ENCODE measurements at regions not wholly inside any gene's neighbourhood (a gene's known extent, or its start where the extent isn't known, plus 50 kb on each side); places are given as distances from the start of the nearest gene placed in this dataset.

DNA sequence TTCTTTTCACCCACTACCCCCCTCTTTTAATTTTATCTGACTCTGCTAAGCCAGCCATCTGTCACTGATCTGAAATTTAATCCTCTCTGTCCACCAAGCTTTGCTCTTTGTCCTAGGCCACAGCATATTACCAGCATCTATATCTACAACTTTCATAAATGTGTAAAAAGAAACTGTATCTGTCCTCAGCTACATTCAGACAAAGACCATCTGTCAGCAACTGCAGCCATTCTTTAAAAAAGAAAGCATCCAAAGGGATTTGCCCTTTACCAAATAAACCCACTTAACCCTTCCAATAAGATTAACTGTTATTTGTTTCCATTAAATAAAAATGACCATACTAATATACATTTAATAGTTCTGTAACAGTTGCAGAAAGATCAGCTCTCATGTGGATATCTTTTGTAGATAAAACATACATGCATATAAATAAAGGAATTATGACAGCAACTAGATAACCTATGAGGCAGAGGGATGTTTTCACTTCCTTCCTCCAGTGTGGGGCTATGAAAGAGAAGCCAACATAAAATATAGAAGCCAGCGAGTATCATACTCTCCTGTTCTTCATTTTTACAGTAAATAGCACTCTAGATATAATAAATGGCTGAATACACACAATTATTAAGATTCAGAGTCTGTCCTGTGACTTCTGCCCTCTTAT is 602.5 kb upstream of the SALL1 start:
- no peak for DNase-seq (ENCODE audit: low spot score)
- TF ChIP-seq, protein P1, sequence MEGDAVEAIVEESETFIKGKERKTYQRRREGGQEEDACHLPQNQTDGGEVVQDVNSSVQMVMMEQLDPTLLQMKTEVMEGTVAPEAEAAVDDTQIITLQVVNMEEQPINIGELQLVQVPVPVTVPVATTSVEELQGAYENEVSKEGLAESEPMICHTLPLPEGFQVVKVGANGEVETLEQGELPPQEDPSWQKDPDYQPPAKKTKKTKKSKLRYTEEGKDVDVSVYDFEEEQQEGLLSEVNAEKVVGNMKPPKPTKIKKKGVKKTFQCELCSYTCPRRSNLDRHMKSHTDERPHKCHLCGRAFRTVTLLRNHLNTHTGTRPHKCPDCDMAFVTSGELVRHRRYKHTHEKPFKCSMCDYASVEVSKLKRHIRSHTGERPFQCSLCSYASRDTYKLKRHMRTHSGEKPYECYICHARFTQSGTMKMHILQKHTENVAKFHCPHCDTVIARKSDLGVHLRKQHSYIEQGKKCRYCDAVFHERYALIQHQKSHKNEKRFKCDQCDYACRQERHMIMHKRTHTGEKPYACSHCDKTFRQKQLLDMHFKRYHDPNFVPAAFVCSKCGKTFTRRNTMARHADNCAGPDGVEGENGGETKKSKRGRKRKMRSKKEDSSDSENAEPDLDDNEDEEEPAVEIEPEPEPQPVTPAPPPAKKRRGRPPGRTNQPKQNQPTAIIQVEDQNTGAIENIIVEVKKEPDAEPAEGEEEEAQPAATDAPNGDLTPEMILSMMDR (IDR thresholded peaks at IDR 0.05; ENCODE audit: poor library complexity), result no peak
- no peak for TF ChIP-seq EZH2 (IDR thresholded peaks at IDR 0.05; ENCODE audit: borderline replicate concordance)
- TF ChIP-seq EZH2phosphoT487 (IDR thresholded peaks at IDR 0.05; ENCODE audit: low read depth, severe bottlenecking, unreplicated experiment), result no peak
- Histone ChIP-seq H3K27me3 (peaks cover 68% of the 10 kb centered on the region), H3K9me3 (ENCODE audit: low read depth) (no peaks in the 10 kb centered on the region), H3K4me1 (ENCODE audit: insufficient read depth) (no peaks in the 10 kb centered on the region), H4K20me1 (ENCODE audit: insufficient read depth, poor library complexity, severe bottlenecking) (no peaks in the 10 kb centered on the region), H2AFZ (no peak overlapping the region), H3K9me2 (replicated peaks; ENCODE audit: insufficient read depth) (no peaks in the 10 kb centered on the region), H3K36me3 (replicated peaks; ENCODE audit: insufficient read depth, low read depth) (no peaks in the 10 kb centered on the region), H3K4me2 (no peak overlapping the region), H3K4me3 (no peak overlapping the region), H3K27ac (no peak overlapping the region), H3K79me2 (no peaks in the 10 kb centered on the region)
- 70% methylated on average over 1 of the region's 1 CpG for WGBS (ENCODE audit: low lambda C conversion rate, missing lambda C conversion rate)

DNA sequence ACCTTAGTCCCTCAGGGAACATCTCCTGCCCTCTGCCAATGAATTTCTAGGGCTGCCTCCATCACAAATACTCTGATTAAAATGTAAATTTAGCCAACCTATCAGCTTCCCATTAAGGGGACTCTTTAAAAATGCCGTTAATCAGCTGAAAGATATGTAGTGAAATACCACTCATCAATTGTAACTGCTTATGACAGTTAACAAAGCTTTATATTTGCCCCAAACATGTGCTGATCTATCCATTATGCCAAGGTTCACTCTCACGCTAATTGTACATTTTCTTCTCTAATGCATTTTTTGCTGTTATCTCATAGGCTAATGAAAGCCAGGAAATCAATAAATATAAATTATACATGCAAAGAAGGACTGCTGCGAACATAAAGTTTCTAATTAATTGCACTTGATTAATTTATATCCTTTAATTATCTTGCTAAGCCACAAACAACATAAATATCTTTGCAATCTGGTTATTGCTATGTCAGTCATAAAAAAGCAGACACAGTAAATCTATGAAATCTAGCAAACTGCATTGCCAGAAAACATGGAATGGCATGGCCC is 601.4 kb upstream of the SALL1 start:
- H3K4me1 ChIP-seq (ENCODE audit: insufficient read depth), result no peaks in the 10 kb centered on the region
- H4K20me1 ChIP-seq (ENCODE audit: insufficient read depth, poor library complexity, severe bottlenecking), result no peaks in the 10 kb centered on the region
- no peak overlapping the region for H2AFZ ChIP-seq
- TF ChIP-seq EZH2 (IDR thresholded peaks at IDR 0.05; ENCODE audit: borderline replicate concordance) (no peak), EZH2phosphoT487 (IDR thresholded peaks at IDR 0.05; ENCODE audit: low read depth, severe bottlenecking, unreplicated experiment) (no peak)
- TF ChIP-seq, protein P1 (IDR thresholded peaks at IDR 0.05; ENCODE audit: poor library complexity), result no peak
- WGBS (ENCODE audit: low lambda C conversion rate, missing lambda C conversion rate), result 81% methylated on average over 3 of the region's 3 CpGs
- no peaks in the 10 kb centered on the region for H3K9me3 ChIP-seq (ENCODE audit: low read depth)
- DNase-seq (ENCODE audit: low spot score), result no peak
- H3K4me3 ChIP-seq, result no peak overlapping the region
- H3K79me2 ChIP-seq, result no peaks in the 10 kb centered on the region
- H3K9me2 ChIP-seq (replicated peaks; ENCODE audit: insufficient read depth), result no peaks in the 10 kb centered on the region
- H3K27ac ChIP-seq, result no peak overlapping the region
- H3K4me2 ChIP-seq, result no peak overlapping the region
- H3K36me3 ChIP-seq (replicated peaks; ENCODE audit: insufficient read depth, low read depth), result no peaks in the 10 kb centered on the region
- peaks cover 71% of the 10 kb centered on the region for H3K27me3 ChIP-seq

DNA sequence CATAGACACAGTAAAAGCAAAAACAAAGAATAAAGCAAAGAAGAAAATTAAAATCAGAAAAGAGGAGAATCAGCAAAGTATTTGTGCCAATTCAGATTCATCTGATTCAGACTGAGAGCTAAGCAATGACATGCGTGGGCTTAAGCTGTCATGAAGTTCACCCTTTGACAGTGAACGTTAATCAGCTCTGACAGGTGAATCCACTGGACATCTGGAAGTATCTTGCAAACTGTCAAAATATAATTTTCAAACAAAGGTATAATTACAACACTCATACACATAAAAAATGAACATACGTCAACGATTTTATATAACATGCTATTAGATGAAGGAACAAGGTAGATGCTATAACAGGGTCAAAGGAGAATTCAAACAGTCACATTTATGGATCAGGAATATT is 596.3 kb upstream of the SALL1 start:
- no peaks in the 10 kb centered on the region for H4K20me1 ChIP-seq (ENCODE audit: insufficient read depth, poor library complexity, severe bottlenecking)
- H3K9me3 ChIP-seq (ENCODE audit: low read depth), result no peaks in the 10 kb centered on the region
- H3K36me3 ChIP-seq (replicated peaks; ENCODE audit: insufficient read depth, low read depth), result no peaks in the 10 kb centered on the region

More for the DNA sequence above, 596.3 kb upstream of the SALL1 start:
- H3K4me2 ChIP-seq, result no peak overlapping the region
- TF ChIP-seq EZH2phosphoT487 (IDR thresholded peaks at IDR 0.05; ENCODE audit: low read depth, severe bottlenecking, unreplicated experiment), result no peak
- no peak for TF ChIP-seq EZH2 (IDR thresholded peaks at IDR 0.05; ENCODE audit: borderline replicate concordance)
- TF ChIP-seq, protein P1 (IDR thresholded peaks at IDR 0.05; ENCODE audit: poor library complexity), result no peak
- peaks cover 33% of the 10 kb centered on the region for H3K27me3 ChIP-seq
- H3K4me1 ChIP-seq (ENCODE audit: insufficient read depth), result no peaks in the 10 kb centered on the region
- no peak for DNase-seq (ENCODE audit: low spot score)
- 88% methylated on average over 4 of the region's 4 CpGs for WGBS (ENCODE audit: low lambda C conversion rate, missing lambda C conversion rate)
- H3K4me3 ChIP-seq, result no peak overlapping the region
- H2AFZ ChIP-seq, result no peak overlapping the region
- H3K9me2 ChIP-seq (replicated peaks; ENCODE audit: insufficient read depth), result no peaks in the 10 kb centered on the region
- no peak overlapping the region for H3K27ac ChIP-seq
- H3K79me2 ChIP-seq, result no peaks in the 10 kb centered on the region
